GM19324 (cell line): ENCODE measurements at regions not wholly inside any gene's neighbourhood (a gene's known extent, or its start where the extent isn't known, plus 50 kb on each side); places are given as distances from the start of the nearest gene placed in this dataset.
"Not testable (repeated sequence)": the region's sequence is repeated elsewhere in the genome, so short reads cannot be mapped to it uniquely, and the experiment has no call there.

Source experiments
- ATAC-seq: cut with Tn5 transposase; IDR thresholded peaks from one replicate; pipeline ENCODE4 v1.9.1; 2021; ENCODE audit warnings: mild to moderate bottlenecking, moderate library complexity; ENCODE audit not compliant: unreplicated experiment, low FRiP score

- no peak for ATAC-seq
These were observed 476.3 kb upstream of the SEL1L start for GRCh38 chr14:82009993-82010392.

GRCh38 chr14:82011460-82011859 lies 477.8 kb upstream of the SEL1L start:
- ATAC-seq = no peak

- ATAC-seq = no peak
These were observed 495.4 kb upstream of the SEL1L start for GRCh38 chr14:82029038-82029437.

GRCh38 chr14:82035397-82035796 lies 501.7 kb upstream of the SEL1L start:
- ATAC-seq = no peak

GRCh38 chr14:82038066-82038465 lies 504.4 kb upstream of the SEL1L start:
- not testable (repeated sequence) for ATAC-seq

- no peak for ATAC-seq
These were observed 511.7 kb upstream of the SEL1L start for GRCh38 chr14:82045339-82045738.

GRCh38 chr14:82046512-82047226 lies 513.0 kb upstream of the SEL1L start:
- ATAC-seq = no peak

- ATAC-seq = no peak
These were observed 514.3 kb upstream of the SEL1L start for GRCh38 chr14:82047777-82048470.

- ATAC-seq = no peak
These were observed 519.1 kb upstream of the SEL1L start for GRCh38 chr14:82052778-82053177.

- ATAC-seq = no peak
These were observed 522.0 kb upstream of the SEL1L start for GRCh38 chr14:82055515-82056115.

- no peak for ATAC-seq
These were observed 526.6 kb upstream of the SEL1L start for GRCh38 chr14:82060219-82060618.

- ATAC-seq = no peak
These were observed 533.7 kb upstream of the SEL1L start for GRCh38 chr14:82067221-82067875.

GRCh38 chr14:82070040-82070439 lies 536.4 kb upstream of the SEL1L start:
- ATAC-seq = no peak

GRCh38 chr14:82070753-82071152 lies 537.1 kb upstream of the SEL1L start:
- ATAC-seq = no peak

- no peak for ATAC-seq
These were observed 539.9 kb upstream of the SEL1L start for GRCh38 chr14:82073547-82073946.

GRCh38 chr14:82075566-82075965 lies 541.9 kb upstream of the SEL1L start:
- no peak for ATAC-seq

GRCh38 chr14:82079553-82079952 lies 545.9 kb upstream of the SEL1L start:
- ATAC-seq = no peak

- ATAC-seq = no peak
These were observed 546.7 kb upstream of the SEL1L start for GRCh38 chr14:82080370-82080769.

- ATAC-seq = no peak
These were observed 551.2 kb upstream of the SEL1L start for GRCh38 chr14:82084813-82085212.

- ATAC-seq = no peak
These were observed 557.4 kb upstream of the SEL1L start for GRCh38 chr14:82091097-82091496.

GRCh38 chr14:82094829-82095345 lies 561.2 kb upstream of the SEL1L start:
- no peak for ATAC-seq
